GM19324 (cell line): ENCODE measurements at regions not wholly inside any gene's neighbourhood (a gene's known extent, or its start where the extent isn't known, plus 50 kb on each side); places are given as distances from the start of the nearest gene placed in this dataset.
"Not testable (repeated sequence)": the region's sequence is repeated elsewhere in the genome, so short reads cannot be mapped to it uniquely, and the experiment has no call there.

Source experiments
- ATAC-seq: cut with Tn5 transposase; IDR thresholded peaks from one replicate; pipeline ENCODE4 v1.9.1; 2021; ENCODE audit warnings: mild to moderate bottlenecking, moderate library complexity; ENCODE audit not compliant: unreplicated experiment, low FRiP score

DNA sequence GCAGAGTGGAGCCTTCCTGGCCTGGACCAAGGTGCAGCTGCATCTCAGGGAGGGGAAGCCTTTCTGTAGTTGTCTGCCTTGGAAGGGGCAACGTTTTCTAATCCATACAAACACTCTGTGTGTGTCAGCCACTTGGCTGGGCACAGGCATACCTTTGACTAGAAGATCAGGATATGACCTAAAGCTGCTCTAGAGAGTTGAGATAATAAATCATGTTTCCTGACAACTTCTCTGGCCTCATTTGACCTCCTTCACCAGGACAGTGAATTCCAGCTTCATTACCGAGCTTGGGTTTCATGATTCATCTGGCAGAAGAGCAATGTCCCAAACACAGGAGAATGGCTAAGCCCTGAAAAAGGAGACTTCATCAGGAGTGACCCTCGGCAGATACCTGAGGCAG is 89.6 kb upstream of the KIT start:
- ATAC-seq = no peak

DNA sequence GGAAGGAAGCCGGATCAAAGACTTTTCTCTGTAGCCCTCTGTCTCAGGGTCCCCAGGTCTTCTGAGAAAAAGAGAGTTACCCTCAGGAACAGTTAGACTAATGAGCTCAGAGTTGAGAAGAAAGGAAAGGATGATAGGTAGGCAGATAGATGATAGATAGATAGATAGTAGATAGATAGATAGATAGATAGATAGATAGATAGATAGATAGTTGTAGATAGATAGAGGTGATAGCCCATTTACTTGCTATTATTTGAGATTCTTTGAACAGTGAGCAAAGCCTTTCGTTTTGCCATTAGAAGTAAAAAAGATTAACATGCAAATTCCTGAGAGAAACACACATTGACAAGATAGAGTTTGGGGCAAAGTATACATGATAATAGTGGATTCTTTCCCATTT is 86.9 kb upstream of the KIT start:
- ATAC-seq = no peak

DNA sequence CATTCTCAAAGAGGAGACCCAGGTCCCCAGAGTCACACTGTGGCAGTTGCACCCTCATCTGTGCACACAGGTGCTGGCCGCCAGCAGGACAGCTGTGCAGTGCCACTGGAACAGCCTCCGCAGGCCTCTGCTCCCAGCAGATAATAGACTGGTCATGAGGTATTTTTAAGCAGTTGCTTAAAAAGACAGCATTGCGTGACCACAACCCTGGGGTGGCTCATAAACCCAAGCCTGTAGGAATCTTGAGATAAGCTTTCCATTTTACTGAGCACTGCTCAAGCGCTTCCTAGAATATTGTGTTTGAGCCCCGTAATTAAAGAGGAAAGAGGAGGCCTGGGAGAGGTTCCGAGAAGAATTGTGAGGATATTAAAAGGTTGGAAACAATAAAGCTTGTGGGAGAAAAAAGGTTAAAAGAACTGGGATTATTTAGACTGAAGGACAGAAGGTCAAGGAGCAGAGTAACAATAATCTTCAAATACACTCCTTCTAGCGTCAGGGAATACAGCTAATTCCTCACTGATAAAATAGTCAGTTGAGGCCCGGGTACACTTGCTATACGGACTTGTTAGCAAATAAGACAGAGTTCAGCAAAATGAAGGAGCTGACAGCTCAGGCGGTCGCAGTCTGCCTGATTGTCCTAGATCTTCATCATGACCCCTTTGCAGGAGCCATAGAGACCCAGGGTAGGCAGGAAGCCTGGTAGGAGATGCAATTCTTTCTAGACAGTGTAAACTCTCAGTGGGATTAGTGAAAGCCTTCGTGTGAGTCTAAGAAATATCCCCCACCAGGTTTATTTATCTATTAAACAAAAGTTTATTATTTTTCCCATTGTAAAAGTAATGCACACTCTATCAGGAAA is 86.2 kb upstream of the KIT start:
- no peak for ATAC-seq

DNA sequence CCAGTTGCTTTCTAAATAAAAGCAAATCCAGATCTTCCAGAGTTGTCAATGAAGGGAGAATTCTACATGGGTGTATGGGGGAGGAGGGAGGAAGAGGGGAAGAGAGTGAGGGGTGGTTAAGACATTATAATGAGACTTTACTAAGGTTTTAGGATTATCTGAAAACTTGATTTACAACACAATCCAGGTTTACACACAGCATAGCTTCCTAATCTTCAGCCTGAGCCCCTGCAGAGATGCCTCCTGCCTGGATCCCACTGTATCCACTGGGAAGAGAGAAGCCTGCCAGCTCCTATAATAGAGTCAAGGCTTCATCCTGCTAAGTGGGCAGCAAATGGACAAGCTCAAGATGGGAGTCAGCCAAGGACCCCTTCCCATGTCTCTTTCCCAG is 85.6 kb upstream of the KIT start:
- no peak for ATAC-seq

DNA sequence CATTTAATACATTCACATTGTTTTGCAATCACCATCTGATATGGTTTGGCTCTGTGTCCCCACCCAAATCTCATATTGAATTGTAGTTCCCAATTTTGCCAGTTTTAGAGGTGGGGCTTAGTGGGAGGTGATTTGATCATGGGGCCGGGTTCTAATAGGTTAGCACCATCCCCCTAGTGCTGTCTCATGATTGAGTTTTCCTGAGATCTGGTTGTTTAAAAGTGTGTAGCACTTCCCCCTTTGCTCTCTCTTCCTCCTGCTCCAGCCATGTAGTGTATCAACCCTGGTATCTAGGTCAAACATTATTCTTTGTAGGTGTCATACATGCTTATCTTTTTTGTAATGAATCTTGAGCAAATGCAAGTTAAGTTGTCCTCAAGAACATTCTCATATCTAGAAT is 83.3 kb upstream of the KIT start:
- no peak for ATAC-seq

DNA sequence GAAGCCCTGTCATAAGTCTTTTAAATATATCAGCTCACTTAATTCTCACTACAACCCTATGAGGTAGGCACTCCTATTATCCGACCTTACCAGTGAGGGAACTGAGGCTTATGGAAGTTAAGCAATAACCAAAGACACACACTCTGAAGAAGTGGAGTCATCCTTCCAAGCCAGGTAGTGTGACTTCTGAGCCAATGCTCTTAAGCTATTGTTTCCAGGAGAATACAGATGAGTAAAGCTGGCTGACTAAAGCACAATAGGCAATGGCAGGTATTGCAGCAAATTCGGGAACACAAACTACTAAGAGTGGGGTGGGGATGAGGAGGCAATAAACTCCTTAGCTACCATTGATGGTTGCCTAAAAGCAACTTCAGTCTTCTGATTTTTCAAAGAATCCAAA is 81.8 kb upstream of the KIT start:
- no peak for ATAC-seq

DNA sequence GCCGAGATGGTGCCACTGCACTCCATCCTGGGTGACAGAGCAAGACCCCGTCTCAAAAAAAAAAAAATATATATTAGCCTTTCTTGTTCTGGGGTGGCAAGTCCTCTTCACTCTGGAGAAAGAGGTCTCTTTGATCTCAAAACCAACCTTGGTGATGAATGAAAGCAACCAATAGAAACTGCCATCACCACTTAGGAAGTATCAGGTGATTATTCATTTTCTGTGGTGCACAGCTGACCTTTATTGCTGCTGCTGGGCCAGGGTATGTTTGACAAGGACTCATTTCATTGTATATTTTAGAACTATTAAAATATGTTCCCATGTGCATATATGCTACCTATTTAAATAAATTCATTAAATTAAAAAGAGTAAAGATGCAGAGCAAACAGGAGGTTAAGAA is 76.0 kb upstream of the KIT start:
- ATAC-seq = no peak

DNA sequence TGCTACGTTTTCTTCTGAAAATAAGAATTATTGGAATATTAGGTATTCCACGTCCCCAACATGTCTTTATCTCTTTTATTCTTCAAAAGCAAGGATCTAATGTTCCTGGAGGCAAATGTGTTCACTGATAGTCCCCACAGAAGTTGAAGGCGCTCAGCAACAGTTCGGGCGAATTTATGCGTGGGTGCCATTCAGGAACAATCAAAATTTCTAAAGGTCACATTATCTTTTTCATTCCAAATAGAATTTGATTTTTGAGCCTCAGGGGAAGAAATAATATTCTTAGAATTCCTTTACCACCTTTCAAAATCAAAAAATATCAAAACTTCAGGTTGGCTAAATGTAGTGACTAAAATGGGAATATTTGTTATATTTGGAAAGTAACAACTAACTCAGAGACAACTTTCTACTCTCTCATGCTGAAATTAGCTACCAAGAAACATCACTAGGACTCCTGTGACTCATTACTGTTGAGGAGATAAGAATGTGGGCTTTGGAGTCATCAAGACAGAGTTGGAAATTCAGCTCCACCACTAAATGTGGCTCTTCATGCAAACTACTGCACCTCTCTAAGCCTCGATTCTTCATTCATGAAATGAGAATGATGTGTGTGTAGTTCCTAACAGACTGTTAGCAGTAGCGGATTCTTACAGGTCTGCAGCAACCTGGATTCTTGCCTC is 72.3 kb upstream of the KIT start:
- no peak for ATAC-seq

DNA sequence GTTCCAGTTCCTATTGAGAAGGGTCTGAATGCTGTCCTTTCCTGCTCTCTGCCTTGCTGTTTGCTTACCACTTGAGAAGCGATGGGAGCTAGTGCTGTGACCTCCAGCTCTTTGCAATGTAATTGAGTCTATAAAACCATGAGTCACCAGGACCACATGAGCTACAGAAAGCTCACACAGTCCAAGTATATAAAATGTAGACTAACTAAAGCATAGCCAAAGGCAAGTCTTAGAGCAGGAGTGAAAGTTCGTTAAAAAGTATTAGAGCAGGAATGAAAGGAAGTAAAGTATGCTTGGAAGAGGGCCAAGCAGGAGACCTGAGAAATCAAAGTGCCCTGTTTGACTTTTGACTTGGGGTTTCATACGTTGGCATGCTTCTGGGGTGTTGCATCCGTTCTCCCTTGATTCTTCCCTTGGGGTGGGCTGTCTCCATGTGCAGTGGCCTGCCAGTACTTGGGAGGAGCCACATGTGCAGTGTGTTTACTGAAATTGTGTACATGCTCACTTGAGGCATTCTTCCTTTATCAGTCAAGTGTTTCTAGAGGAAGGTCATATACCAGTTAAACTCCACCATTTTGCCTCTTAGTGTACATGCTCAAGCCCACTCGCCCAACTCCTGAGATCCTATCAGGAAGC is 71.3 kb upstream of the KIT start:
- ATAC-seq = no peak

DNA sequence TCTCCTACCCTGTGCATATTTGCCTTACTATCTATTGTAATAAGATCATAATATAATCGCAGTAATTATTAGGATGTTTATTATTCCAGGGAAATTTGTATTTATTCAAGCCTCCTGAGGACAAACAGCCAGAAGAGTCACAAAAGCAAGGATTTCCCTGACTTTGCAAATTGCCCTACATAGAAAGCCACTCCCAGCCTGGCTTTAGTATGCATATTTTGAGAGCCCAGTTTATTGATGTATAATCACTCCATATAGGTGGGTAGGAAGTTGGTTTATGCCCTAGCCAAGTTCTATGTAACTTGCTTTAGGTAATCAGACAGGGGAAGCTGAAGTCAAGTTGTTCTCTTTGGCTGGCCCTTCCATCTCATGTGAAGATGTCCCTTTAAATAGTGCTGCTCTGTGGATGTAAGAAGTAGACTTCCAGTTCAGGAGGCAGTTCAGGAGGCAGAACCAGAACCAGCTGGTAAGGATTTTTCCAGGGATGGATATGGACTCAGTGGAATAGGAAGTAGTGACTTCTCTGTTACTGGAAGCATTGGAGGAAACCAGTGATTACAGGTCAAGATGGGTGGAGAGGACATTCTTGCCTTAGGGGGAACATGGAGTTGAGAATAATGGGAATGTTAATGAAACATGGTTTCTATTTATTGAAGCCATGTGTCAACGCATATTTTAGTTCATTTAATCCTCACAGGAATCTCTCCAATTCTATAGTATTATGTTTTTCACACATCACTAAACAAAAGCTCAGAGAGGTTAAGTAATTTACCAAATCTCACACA is 70.5 kb upstream of the KIT start:
- no peak for ATAC-seq

DNA sequence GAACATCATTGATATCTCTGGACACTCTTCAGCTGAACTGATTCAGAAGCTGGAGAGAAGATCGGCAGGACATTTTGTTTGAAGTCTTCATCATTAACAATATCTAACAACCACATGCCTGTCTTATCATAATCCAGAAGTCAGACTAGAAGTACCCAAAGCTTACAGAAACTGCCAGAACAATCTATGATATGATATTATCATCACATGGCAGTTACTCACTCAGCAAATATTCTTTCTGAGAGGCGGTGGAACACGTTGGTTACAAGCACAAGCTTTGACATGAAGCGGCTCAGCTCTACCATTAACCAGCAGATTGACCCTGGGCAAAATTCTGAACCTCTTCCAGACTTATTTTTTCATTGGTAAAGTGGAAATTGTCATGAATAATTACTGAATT is 69.4 kb upstream of the KIT start:
- ATAC-seq = no peak

DNA sequence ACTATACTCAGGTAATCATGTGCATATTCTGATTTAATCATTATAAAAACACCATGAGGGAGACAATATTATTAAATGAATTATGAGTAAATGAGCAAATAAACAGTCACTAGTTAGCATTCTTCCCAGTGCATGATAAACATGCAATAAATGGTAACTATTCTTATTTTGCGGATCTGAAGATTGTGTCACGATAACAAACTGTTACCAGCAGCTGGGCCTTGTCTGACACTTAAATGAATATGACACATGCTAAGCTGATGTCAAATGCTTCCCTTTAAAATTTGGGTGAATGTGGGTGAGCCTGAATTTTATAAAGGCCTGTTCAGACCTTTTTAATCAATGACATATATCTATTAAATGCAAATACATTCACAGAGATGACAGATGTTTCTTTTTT is 68.2 kb upstream of the KIT start:
- ATAC-seq = no peak

DNA sequence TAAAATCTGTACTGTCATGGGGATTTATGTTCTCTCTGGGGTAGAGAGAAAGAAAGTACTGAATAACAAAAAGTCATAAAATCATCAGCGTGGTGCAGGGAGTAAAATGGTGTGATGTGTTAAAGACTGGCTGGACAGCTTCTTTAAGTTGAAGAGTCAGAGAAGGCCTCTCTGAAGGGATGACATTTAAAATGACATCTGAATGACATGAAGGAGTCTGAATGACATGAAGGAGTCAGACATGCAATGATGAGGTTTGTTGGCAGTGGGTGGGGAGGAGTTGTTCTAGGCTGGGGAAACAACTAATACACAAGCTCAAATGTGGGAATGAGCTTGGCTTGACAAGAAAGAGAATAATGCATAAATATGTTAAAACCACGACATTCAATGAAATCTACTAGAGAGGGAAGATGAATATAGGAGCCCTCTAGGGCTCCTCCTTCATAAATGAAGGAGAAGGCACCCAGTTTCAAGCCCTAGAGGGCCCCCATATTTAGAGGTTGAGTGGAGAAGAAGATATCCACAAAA is 63.9 kb upstream of the KIT start:
- ATAC-seq = no peak

DNA sequence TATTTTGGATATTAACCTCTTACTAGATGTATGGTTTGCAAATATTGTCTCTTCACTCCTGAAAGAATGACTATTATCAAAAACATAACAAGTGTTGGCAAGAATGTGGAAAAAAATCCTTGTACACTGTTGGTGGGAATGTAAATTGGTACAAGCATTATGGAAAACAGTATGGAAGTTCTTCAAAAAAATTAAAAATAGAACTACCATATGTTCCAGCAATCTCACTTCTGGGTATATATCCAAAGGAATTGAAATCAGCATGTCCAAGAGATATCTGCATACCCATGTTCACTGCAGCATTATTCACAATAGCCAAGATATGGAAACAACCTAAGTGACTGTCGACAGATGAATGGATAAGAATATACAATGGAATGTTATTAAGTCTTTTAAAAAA is 61.6 kb upstream of the KIT start:
- no peak for ATAC-seq

DNA sequence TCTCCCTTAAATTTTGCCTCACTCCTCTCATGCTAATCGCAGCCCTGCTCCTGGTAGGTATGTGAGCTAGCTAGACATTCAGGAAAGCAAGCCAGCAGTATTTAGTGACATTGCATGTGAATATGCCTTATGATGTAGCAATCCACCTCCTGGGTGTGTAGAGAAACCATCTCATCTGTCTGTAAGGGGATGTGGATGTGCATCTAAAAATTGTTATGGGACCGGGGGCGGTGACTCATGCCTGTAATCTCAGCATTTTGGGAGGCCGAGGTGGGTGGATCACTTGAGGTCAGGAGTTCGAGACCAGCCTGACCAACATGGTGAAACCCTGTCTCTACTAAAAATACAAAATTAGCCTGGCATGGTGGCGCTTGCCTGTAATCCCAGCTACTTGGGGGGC is 60.1 kb upstream of the KIT start:
- ATAC-seq = not testable (repeated sequence)

DNA sequence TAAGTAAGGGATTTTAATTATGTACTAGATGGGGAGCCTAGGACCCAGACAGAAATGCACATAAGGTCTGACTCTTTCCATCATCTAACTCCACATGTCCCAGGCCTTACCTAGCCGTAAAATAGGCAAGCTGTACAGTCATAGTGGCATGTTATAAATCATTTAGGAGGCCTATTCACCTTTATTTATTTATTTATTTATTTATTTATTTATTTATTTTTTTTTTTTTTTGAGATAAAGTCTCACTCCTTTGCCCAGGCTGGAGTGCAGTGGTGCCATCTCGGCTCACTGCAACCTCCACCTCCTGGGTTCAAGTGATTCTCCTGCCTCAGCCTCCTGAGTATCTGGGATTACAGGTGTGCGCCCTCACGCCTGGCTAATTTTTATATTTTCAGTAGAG is 55.6 kb upstream of the KIT start:
- ATAC-seq = not testable (repeated sequence)

DNA sequence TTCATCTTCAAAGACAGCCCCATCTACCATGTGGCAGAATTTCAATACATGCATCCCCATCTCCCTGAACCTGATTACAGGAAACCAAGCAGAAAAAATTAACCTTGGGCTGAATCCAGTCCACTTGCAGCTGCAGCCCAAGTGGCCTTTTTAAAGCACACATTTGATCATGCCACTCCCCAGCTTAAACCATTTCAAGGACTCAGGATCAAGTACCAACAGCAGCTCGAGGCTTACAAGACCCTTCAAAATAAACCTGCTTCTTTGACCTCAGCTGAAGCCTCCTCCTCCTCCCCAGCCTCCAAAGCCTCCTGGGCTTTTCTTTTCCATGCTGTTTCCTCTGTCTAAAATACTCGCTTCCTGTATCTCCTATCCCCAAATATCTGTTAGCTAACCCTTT is 50.7 kb upstream of the KIT start:
- ATAC-seq = no peak

DNA sequence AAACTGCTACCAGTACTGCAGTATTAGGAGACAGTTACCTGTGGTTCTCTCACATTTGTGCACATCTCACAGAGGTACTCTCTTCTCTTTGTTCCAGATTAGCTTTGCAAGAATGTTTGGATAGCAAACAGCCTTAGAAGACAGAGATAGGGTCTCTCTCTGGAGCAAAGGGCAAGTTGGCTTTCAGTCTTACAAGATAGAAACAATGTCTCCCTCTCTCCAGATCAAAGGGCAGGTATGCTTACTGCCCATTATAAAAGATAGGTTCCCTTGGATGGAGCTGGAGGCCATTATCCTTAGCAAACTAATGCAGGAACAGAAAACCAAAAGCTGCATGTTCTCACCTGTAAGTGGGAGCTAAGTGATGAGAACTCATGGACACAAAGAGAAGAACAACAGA is 50.2 kb upstream of the KIT start:
- ATAC-seq = no peak
